GM23248 (cell line): ENCODE measurements at regions not wholly inside any gene's neighbourhood (a gene's known extent, or its start where the extent isn't known, plus 50 kb on each side); places are given as distances from the start of the nearest gene placed in this dataset.
A peak's percentile ranks its signal among the peaks of the same experiment; 100 is the strongest.

Experiments used
- DNase-seq: peaks from one replicate; pipeline ENCODE4 v3.0.0-alpha.2; 2015
- H2AFZ ChIP-seq: fragments of 200-600 bp; sonication (generic); 2 replicates; pipeline ENCODE4 v1.6.1; 2016; ENCODE audit warnings: antibody characterized with exemption
- H3F3A ChIP-seq: fragments of 200-600 bp; sonication (generic); 2 replicates; pipeline ENCODE4 v1.6.1; 2016; ENCODE audit warnings: mild to moderate bottlenecking, antibody characterized with exemption, mixed run types; ENCODE audit not compliant: insufficient read depth
- H3K27ac ChIP-seq: fragments of 200-600 bp; sonication (generic); 2 replicates; pipeline ENCODE4 v1.5.1; 2016; ENCODE audit warnings: mild to moderate bottlenecking
- H3K27me3 ChIP-seq: fragments of 200-600 bp; sonication (generic); replicated peaks from 2 replicates; pipeline ENCODE4 v1.6.1; 2016; ENCODE audit warnings: mild to moderate bottlenecking; ENCODE audit not compliant: insufficient read depth
- H3K36me3 ChIP-seq: fragments of 200-600 bp; sonication (generic); 2 replicates; pipeline ENCODE4 v1.6.1; 2016; ENCODE audit warnings: low read depth, mild to moderate bottlenecking
- H3K4me1 ChIP-seq: fragments of 200-600 bp; sonication (generic); 2 replicates; pipeline ENCODE4 v1.6.1; 2016; ENCODE audit warnings: mild to moderate bottlenecking; ENCODE audit not compliant: insufficient read depth
- H3K4me2 ChIP-seq: fragments of 200-600 bp; sonication (generic); one replicate; pipeline ENCODE4 v1.6.1; 2016; ENCODE audit warnings: mild to moderate bottlenecking; ENCODE audit not compliant: unreplicated experiment
- H3K4me3 ChIP-seq: fragments of 200-600 bp; sonication (generic); 2 replicates; pipeline ENCODE4 v1.5.1; 2016; ENCODE audit warnings: mild to moderate bottlenecking
- H3K79me2 ChIP-seq: fragments of 200-600 bp; sonication (generic); 2 replicates; pipeline ENCODE4 v1.6.1; 2016; ENCODE audit warnings: mild to moderate bottlenecking; ENCODE audit not compliant: insufficient read depth
- H3K9ac ChIP-seq: fragments of 200-600 bp; sonication (generic); 2 replicates; pipeline ENCODE4 v1.6.1; 2016; ENCODE audit warnings: mild to moderate bottlenecking
- H3K9me2 ChIP-seq: fragments of 200-600 bp; sonication (generic); 2 replicates; pipeline ENCODE4 v1.6.1; 2016; ENCODE audit warnings: mixed run types, mild to moderate bottlenecking, moderate library complexity; ENCODE audit not compliant: insufficient read depth
- H3K9me3 ChIP-seq: fragments of 200-600 bp; sonication (generic); one replicate; pipeline ENCODE4 v1.6.1; 2017; ENCODE audit warnings: low read depth
- H4K20me1 ChIP-seq: fragments of 200-600 bp; sonication (generic); 2 replicates; pipeline ENCODE4 v1.6.0; 2016; ENCODE audit not compliant: insufficient read depth
- EZH2 ChIP-seq: fragments of 200-600 bp; sonication (generic); IDR thresholded peaks from 2 replicates; pipeline ENCODE4 v1.6.1; 2018; ENCODE audit warnings: antibody characterized with exemption, mild to moderate bottlenecking; ENCODE audit not compliant: insufficient read depth, poor library complexity, severe bottlenecking
- EZH2phosphoT487 ChIP-seq: fragments of 200-600 bp; sonication (generic); IDR thresholded peaks from 2 replicates; pipeline ENCODE4 v1.6.1; 2018; ENCODE audit warnings: antibody characterized with exemption, moderate library complexity, mild to moderate bottlenecking, low read depth; ENCODE audit not compliant: insufficient read depth
- WGBS, 2 experiments: methylation state at CpG; one replicate each; pipeline ENCODE4 v1.1.6; 2015 to 2017; ENCODE audit warnings: low lambda C conversion rate in 2 of 2, low coverage in 1 of 2; ENCODE audit errors: missing lambda C conversion rate in 2 of 2; 5-methylcytosine and 5-hydroxymethylcytosine counted together
- in situ Hi-C: fragments of 300-500 bp; cut with MboI; formaldehyde crosslinking; loops from 2 replicates; pipeline ENCODE4 v1.15.0; 2020

GRCh38 chr10:111200505-111201186, 123.8 kb downstream of the ADRA2A start:
- H2AFZ ChIP-seq: no peak overlapping the region
- no peak overlapping the region for H3K27ac ChIP-seq
- H3K4me2 ChIP-seq: no peak overlapping the region
- no peaks in the 10 kb centered on the region for H3K9me3 ChIP-seq
- H3K4me1 ChIP-seq: no peaks in the 10 kb centered on the region
- H3K27me3 ChIP-seq: no peaks in the 10 kb centered on the region
- H4K20me1 ChIP-seq: no peaks in the 10 kb centered on the region
- no peaks in the 10 kb centered on the region for H3K9me2 ChIP-seq
- no peak for DNase-seq
- WGBS, 2 experiments: 48 to 50% methylated on average over 3 of the region's 3 CpGs
- in situ Hi-C loops: no loop called here
- H3K36me3 ChIP-seq: no peaks in the 10 kb centered on the region
- H3F3A ChIP-seq: no peaks in the 10 kb centered on the region
- H3K9ac ChIP-seq: no peak overlapping the region
- H3K79me2 ChIP-seq: no peaks in the 10 kb centered on the region
- H3K4me3 ChIP-seq: no peak overlapping the region
- TF ChIP-seq EZH2phosphoT487 (no peak), EZH2 (no peak)

GRCh38 chr10:111203615-111204014, 126.8 kb downstream of the ADRA2A start:
- Histone ChIP-seq H4K20me1 (no peaks in the 10 kb centered on the region), H3K4me2 (no peak overlapping the region), H3K9ac (no peak overlapping the region), H3K36me3 (no peaks in the 10 kb centered on the region), H3K4me3 (no peak overlapping the region), H3K4me1 (no peaks in the 10 kb centered on the region), H3K79me2 (no peaks in the 10 kb centered on the region), H2AFZ (no peak overlapping the region), H3F3A (no peaks in the 10 kb centered on the region), H3K27ac (no peak overlapping the region), H3K9me3 (no peaks in the 10 kb centered on the region), H3K27me3 (no peaks in the 10 kb centered on the region), H3K9me2 (no peaks in the 10 kb centered on the region)
- WGBS, 2 experiments: 80 to 89% methylated on average over 2 of the region's 2 CpGs
- DNase-seq: no peak
- in situ Hi-C loops: no loop called here
- no peak for TF ChIP-seq EZH2phosphoT487
- no peak for TF ChIP-seq EZH2

GRCh38 chr10:111204838-111205237, 128.0 kb downstream of the ADRA2A start:
- Histone ChIP-seq H2AFZ (no peak overlapping the region), H3K4me3 (no peak overlapping the region), H3K36me3 (no peaks in the 10 kb centered on the region), H4K20me1 (no peaks in the 10 kb centered on the region), H3K27ac (no peak overlapping the region), H3K4me2 (no peak overlapping the region), H3K27me3 (no peaks in the 10 kb centered on the region), H3K9me2 (no peaks in the 10 kb centered on the region), H3K9ac (no peak overlapping the region), H3K4me1 (peaks cover 9% of the 10 kb centered on the region), H3F3A (peaks cover 6% of the 10 kb centered on the region; the same call in 1 of the 2 replicates), H3K79me2 (no peaks in the 10 kb centered on the region), H3K9me3 (no peaks in the 10 kb centered on the region)
- no peak for DNase-seq
- in situ Hi-C loops: no loop called here
- WGBS, 2 experiments: 48 to 53% methylated on average over 5 of the region's 5 CpGs
- no peak for TF ChIP-seq EZH2
- TF ChIP-seq EZH2phosphoT487: no peak

GRCh38 chr10:111206521-111206920, 129.7 kb downstream of the ADRA2A start:
- Histone ChIP-seq H3F3A (peaks cover 13% of the 10 kb centered on the region), H3K4me2 (no peak overlapping the region), H4K20me1 (no peaks in the 10 kb centered on the region), H3K9ac (no peak overlapping the region), H3K9me3 (no peaks in the 10 kb centered on the region), H3K36me3 (no peaks in the 10 kb centered on the region), H3K27ac (no peak overlapping the region), H3K9me2 (no peaks in the 10 kb centered on the region), H3K4me3 (no peak overlapping the region), H2AFZ (no peak overlapping the region), H3K4me1 (peaks cover 26% of the 10 kb centered on the region), H3K79me2 (no peaks in the 10 kb centered on the region), H3K27me3 (no peaks in the 10 kb centered on the region)
- in situ Hi-C loops: no loop called here
- no peak for TF ChIP-seq EZH2
- TF ChIP-seq EZH2phosphoT487: no peak
- DNase-seq: peak; percentile 48

DNA sequence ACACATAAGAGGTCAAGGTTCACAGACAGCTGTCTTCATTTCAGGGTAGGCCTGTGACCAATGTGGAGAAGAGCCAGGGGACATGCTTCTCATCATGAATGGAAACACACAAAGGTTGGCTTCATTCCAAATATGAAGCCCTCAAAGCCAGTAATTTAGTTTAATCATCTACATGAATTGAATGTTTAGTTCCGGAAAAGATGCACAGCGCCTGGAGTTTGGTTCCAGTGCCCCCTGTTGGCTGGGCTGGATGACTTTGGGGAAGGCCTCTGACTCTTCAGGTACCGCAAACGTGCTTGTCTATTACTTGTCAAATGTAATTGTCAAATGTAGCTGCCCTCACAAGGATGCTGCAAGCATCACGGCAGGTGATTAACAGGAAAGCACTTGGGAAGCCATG, 130.7 kb downstream of the ADRA2A start:
- Histone ChIP-seq H3F3A (peaks cover 22% of the 10 kb centered on the region), H3K36me3 (no peaks in the 10 kb centered on the region), H2AFZ (no peak overlapping the region), H3K4me1 (peaks cover 33% of the 10 kb centered on the region), H3K9me2 (no peaks in the 10 kb centered on the region), H4K20me1 (no peaks in the 10 kb centered on the region), H3K27me3 (no peaks in the 10 kb centered on the region), H3K79me2 (no peaks in the 10 kb centered on the region), H3K9ac (no peak overlapping the region), H3K27ac (no peak overlapping the region), H3K4me2 (no peak overlapping the region), H3K9me3 (no peaks in the 10 kb centered on the region), H3K4me3 (no peak overlapping the region)
- no peak for DNase-seq
- no peak for TF ChIP-seq EZH2
- no peak for TF ChIP-seq EZH2phosphoT487
- in situ Hi-C loops: no loop called here
- 72 to 73% methylated on average over 5 of the region's 5 CpGs for WGBS, 2 experiments
